ENCODE measurements at regions not wholly inside any gene's neighbourhood (a gene's known extent, or its start where the extent isn't known, plus 50 kb on each side); places are given as distances from the start of the nearest gene placed in this dataset.

DNA sequence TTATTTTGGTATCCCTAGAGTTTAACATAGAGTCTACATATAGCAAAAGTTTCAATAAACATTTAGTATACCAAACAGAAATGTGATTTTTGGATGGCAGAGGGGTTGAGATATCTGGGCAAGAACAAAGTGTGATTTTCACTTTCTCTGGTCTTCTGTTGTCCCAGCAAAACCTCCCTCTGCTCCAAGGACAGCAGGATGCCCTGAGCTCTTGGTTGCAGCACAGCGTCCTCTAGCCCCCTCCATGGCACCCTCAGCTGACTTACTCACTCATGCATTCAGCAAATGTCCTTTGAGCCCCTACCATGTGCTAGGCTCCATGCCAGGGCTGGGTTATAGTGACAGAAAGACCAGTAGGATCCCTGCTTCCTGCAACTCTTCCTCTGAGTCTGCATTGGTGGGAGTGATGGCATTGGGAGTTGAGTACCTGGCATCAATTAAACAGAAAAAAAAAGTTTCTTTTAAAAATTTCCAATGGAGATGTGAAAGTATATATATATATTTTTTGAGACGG, 104.8 kb upstream of the UBL3 start:
- no peak overlapping the region for H3K9ac ChIP-seq (ENCODE audit: low read depth in 1 of 2, low read length in 2 of 2)
- H3K27ac ChIP-seq (ENCODE audit: low read depth in 1 of 2, low read length in 2 of 2) = no peak overlapping the region
- H3K27me3 ChIP-seq (ENCODE audit: control insufficient read depth in 4 of 4, insufficient read depth in 4 of 4, low read length in 3 of 4) = no peaks in the 10 kb centered on the region
- DNase-seq (ENCODE audit: low spot score) = no peak
- WGBS = 71% methylated on average over 2 of the region's 2 CpGs
- H3K9me3 ChIP-seq (ENCODE audit: control insufficient read depth in 4 of 4, low read length in 3 of 4) = no peaks in the 10 kb centered on the region
- no peaks in the 10 kb centered on the region for H3K36me3 ChIP-seq (ENCODE audit: control insufficient read depth in 4 of 4, insufficient read depth in 3 of 4, low read depth in 1 of 4, low read length in 3 of 4)
- TF ChIP-seq, protein P1, sequence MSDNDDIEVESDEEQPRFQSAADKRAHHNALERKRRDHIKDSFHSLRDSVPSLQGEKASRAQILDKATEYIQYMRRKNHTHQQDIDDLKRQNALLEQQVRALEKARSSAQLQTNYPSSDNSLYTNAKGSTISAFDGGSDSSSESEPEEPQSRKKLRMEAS (IDR thresholded peaks at IDR 0.05) = no peak
- no peak for TF ChIP-seq NR2F2 (IDR thresholded peaks at IDR 0.05)
- TF ChIP-seq, protein P2, sequence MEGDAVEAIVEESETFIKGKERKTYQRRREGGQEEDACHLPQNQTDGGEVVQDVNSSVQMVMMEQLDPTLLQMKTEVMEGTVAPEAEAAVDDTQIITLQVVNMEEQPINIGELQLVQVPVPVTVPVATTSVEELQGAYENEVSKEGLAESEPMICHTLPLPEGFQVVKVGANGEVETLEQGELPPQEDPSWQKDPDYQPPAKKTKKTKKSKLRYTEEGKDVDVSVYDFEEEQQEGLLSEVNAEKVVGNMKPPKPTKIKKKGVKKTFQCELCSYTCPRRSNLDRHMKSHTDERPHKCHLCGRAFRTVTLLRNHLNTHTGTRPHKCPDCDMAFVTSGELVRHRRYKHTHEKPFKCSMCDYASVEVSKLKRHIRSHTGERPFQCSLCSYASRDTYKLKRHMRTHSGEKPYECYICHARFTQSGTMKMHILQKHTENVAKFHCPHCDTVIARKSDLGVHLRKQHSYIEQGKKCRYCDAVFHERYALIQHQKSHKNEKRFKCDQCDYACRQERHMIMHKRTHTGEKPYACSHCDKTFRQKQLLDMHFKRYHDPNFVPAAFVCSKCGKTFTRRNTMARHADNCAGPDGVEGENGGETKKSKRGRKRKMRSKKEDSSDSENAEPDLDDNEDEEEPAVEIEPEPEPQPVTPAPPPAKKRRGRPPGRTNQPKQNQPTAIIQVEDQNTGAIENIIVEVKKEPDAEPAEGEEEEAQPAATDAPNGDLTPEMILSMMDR (IDR thresholded peaks at IDR 0.05; ENCODE audit: low read depth, low read length, missing input control) = no peak
- TF ChIP-seq RXRA (IDR thresholded peaks at IDR 0.05) = no peak
- TF ChIP-seq YY1 (IDR thresholded peaks at IDR 0.05) = no peak
- no peak for TF ChIP-seq FOXA2 (IDR thresholded peaks at IDR 0.05)
- TF ChIP-seq JUND (IDR thresholded peaks at IDR 0.05) = no peak
- TF ChIP-seq, protein P3, sequence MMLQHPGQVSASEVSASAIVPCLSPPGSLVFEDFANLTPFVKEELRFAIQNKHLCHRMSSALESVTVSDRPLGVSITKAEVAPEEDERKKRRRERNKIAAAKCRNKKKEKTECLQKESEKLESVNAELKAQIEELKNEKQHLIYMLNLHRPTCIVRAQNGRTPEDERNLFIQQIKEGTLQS (IDR thresholded peaks at IDR 0.05) = no peak
- TF ChIP-seq HNF4A (conservative IDR thresholded peaks at IDR 0.05) = no peak
- no peak for TF ChIP-seq SP1 (IDR thresholded peaks at IDR 0.05)
- no peak for TF ChIP-seq FOXA1 (IDR thresholded peaks at IDR 0.05)
- TF ChIP-seq EGR1 (IDR thresholded peaks at IDR 0.05; ENCODE audit: low read depth in 2 of 2) = no peak
- no peak for TF ChIP-seq TAF1 (conservative IDR thresholded peaks at IDR 0.05)
- TF ChIP-seq, protein P4, sequence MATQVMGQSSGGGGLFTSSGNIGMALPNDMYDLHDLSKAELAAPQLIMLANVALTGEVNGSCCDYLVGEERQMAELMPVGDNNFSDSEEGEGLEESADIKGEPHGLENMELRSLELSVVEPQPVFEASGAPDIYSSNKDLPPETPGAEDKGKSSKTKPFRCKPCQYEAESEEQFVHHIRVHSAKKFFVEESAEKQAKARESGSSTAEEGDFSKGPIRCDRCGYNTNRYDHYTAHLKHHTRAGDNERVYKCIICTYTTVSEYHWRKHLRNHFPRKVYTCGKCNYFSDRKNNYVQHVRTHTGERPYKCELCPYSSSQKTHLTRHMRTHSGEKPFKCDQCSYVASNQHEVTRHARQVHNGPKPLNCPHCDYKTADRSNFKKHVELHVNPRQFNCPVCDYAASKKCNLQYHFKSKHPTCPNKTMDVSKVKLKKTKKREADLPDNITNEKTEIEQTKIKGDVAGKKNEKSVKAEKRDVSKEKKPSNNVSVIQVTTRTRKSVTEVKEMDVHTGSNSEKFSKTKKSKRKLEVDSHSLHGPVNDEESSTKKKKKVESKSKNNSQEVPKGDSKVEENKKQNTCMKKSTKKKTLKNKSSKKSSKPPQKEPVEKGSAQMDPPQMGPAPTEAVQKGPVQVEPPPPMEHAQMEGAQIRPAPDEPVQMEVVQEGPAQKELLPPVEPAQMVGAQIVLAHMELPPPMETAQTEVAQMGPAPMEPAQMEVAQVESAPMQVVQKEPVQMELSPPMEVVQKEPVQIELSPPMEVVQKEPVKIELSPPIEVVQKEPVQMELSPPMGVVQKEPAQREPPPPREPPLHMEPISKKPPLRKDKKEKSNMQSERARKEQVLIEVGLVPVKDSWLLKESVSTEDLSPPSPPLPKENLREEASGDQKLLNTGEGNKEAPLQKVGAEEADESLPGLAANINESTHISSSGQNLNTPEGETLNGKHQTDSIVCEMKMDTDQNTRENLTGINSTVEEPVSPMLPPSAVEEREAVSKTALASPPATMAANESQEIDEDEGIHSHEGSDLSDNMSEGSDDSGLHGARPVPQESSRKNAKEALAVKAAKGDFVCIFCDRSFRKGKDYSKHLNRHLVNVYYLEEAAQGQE (IDR thresholded peaks at IDR 0.05) = no peak
- TF ChIP-seq, protein P5, sequence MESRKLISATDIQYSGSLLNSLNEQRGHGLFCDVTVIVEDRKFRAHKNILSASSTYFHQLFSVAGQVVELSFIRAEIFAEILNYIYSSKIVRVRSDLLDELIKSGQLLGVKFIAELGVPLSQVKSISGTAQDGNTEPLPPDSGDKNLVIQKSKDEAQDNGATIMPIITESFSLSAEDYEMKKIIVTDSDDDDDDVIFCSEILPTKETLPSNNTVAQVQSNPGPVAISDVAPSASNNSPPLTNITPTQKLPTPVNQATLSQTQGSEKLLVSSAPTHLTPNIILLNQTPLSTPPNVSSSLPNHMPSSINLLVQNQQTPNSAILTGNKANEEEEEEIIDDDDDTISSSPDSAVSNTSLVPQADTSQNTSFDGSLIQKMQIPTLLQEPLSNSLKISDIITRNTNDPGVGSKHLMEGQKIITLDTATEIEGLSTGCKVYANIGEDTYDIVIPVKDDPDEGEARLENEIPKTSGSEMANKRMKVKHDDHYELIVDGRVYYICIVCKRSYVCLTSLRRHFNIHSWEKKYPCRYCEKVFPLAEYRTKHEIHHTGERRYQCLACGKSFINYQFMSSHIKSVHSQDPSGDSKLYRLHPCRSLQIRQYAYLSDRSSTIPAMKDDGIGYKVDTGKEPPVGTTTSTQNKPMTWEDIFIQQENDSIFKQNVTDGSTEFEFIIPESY (IDR thresholded peaks at IDR 0.05) = no peak
- TF ChIP-seq RAD21 (IDR thresholded peaks at IDR 0.05) = no peak
- TF ChIP-seq HNF4G (IDR thresholded peaks at IDR 0.05) = no peak
- TF ChIP-seq GABPA (IDR thresholded peaks at IDR 0.05 in 1 of 2, conservative IDR thresholded peaks at IDR 0.05 in 1 of 2) = no peak
- H3K4me3 ChIP-seq (ENCODE audit: low read depth in 1 of 3, low read length in 3 of 3) = no peak overlapping the region
- peaks cover 0 to 8% (median 4%) of the 10 kb centered on the region in 4 donors for H3K4me1 ChIP-seq (ENCODE audit: control insufficient read depth in 4 of 4, insufficient read depth in 4 of 4, low read length in 3 of 4)

Data from liver (tissue), 8 donors.